HCT116 (cell line): ENCODE measurements at regions not wholly inside any gene's neighbourhood (a gene's known extent, or its start where the extent isn't known, plus 50 kb on each side); places are given as distances from the start of the nearest gene placed in this dataset.

Experiments
- ATAC-seq: fragments of 200-7000 bp; cut with Tn5 transposase; 2 replicates; pipeline ENCODE4 v1.9.1; 2020; ENCODE audit warnings: mild to moderate bottlenecking, moderate library complexity
- BruUV-seq: library from RNA; stranded (reverse); fragments of 400-500 nt; replicated peaks from 2 replicates; lab custom pipeline; 2021; lab: Mats Ljungman, UMichigan
- CTCF ChIA-PET: fragments of 300-600 bp; sonication (Branson Sonifier 250); formaldehyde crosslinking; loops from one replicate; lab custom pipeline; 2021; ENCODE audit warnings: antibody characterized with exemption; lab: Charles Lee
- POLR2A ChIA-PET: fragments of 300-600, 350-600 bp; sonication (Branson Sonifier 250); formaldehyde crosslinking; loops from one replicate; lab custom pipeline; 2021; ENCODE audit warnings: antibody characterized with exemption; lab: Charles Lee
- RAD21 ChIA-PET, 2 experiments: fragments of 300-600 bp; sonication (Branson Sonifier 250); formaldehyde crosslinking; loops; one replicate each; lab custom pipeline; 2023; ENCODE audit warnings: low total read pairs in 2 of 2; ENCODE audit not compliant: uncharacterized antibody in 2 of 2, unreplicated experiment in 2 of 2, low non-redundant PET in 1 of 2; lab: Charles Lee
- DNase-seq: peaks from one replicate; pipeline ENCODE4 v3.0.0-alpha.2; 2010; ENCODE audit warnings: low read depth, low spot score
- H2AFZ ChIP-seq: fragments of 200-600 bp; shearing (Covaris generic), sonication (generic); 2 replicates; pipeline ENCODE4 v1.6.1; 2017; ENCODE audit warnings: low read depth, mixed run types, mixed read lengths, antibody characterized with exemption, low read length; ENCODE audit not compliant: poor library complexity, severe bottlenecking
- H3K27ac ChIP-seq: 2 replicates; pipeline ENCODE4 v1.5.1; 2012; ENCODE audit warnings: low read depth, low read length
- H3K27me3 ChIP-seq: fragments of 200-600 bp; sonication (generic); 2 replicates; pipeline ENCODE4 v1.6.1; 2016; ENCODE audit warnings: mixed run types, low read length, mixed read lengths; ENCODE audit not compliant: insufficient read depth
- H3K36me3 ChIP-seq, 2 experiments: fragments of 200-500 bp in 1 of 2; fragments of 200-600 bp in 1 of 2; sonication (Bioruptor generic) in 1 of 2; sonication (generic) in 1 of 2; 2 replicates each; pipeline versions ENCODE4 v1.5.1 to v1.6.1; 2014 to 2016; ENCODE audit warnings: low read length in 2 of 2, inconsistent platforms in 1 of 2, mixed read lengths in 1 of 2, mixed run types in 1 of 2; ENCODE audit not compliant: insufficient read depth in 2 of 2, control insufficient read depth in 1 of 2
- H3K4me1 ChIP-seq, 2 experiments: fragments of 200-600 bp in 1 of 2; sonication (generic) in 1 of 2; 2 replicates each; pipeline versions ENCODE4 v1.5.1 to v1.6.1; 2012 to 2017; ENCODE audit warnings: low read length in 2 of 2, inconsistent platforms in 1 of 2, mild to moderate bottlenecking in 1 of 2, mixed read lengths in 1 of 2, mixed run types in 1 of 2, moderate library complexity in 1 of 2; ENCODE audit not compliant: insufficient read depth in 2 of 2, control insufficient read depth in 1 of 2
- H3K4me2 ChIP-seq: fragments of 200-600 bp; sonication (generic); 2 replicates; pipeline ENCODE4 v1.6.1; 2017; ENCODE audit warnings: mixed run types, low read length, mixed read lengths
- H3K4me3 ChIP-seq, 2 experiments: fragments of 200-600 bp in 1 of 2; sonication (generic) in 1 of 2; replicated peaks in 1 of 2; 2 replicates each; pipeline ENCODE4 v1.5.1; 2011 to 2016; ENCODE audit warnings: low read length in 2 of 2, control low read depth in 1 of 2, low read depth in 1 of 2, mild to moderate bottlenecking in 1 of 2, mixed read lengths in 1 of 2, mixed run types in 1 of 2
- H3K79me2 ChIP-seq: fragments of 200-600 bp; sonication (generic); 2 replicates; pipeline ENCODE4 v1.6.1; 2017; ENCODE audit warnings: mild to moderate bottlenecking, mixed run types, low read length, moderate library complexity, mixed read lengths; ENCODE audit not compliant: insufficient read depth
- H3K9ac ChIP-seq: fragments of 200-600 bp; sonication (generic); 2 replicates; pipeline ENCODE4 v1.6.1; 2016; ENCODE audit warnings: low read length, mixed read lengths
- H3K9me2 ChIP-seq: fragments of 200-600 bp; sonication (generic), shearing (Covaris generic); 2 replicates; pipeline ENCODE4 v1.6.1; 2017; ENCODE audit warnings: mixed run types, mild to moderate bottlenecking, moderate library complexity; ENCODE audit not compliant: insufficient read depth
- H3K9me3 ChIP-seq, 2 experiments: fragments of 200-500 bp in 1 of 2; fragments of 200-600 bp in 1 of 2; sonication (Bioruptor generic) in 1 of 2; sonication (generic) in 1 of 2; 2 replicates each; pipeline ENCODE4 v1.6.1; 2014 to 2017; ENCODE audit warnings: low read length in 2 of 2, mixed read lengths in 2 of 2, inconsistent platforms in 1 of 2, low read depth in 1 of 2, mild to moderate bottlenecking in 1 of 2, mixed run types in 1 of 2, moderate library complexity in 1 of 2; ENCODE audit not compliant: control insufficient read depth in 1 of 2, insufficient read depth in 1 of 2
- H4K20me1 ChIP-seq: fragments of 200-600 bp; sonication (generic), shearing (Covaris generic); 2 replicates; pipeline ENCODE4 v1.6.1; 2017; ENCODE audit warnings: mixed run types, mild to moderate bottlenecking, moderate library complexity; ENCODE audit not compliant: insufficient read depth
- CBX3 ChIP-seq: IDR thresholded peaks from 2 replicates; pipeline ENCODE4 v1.6.1; 2012; ENCODE audit warnings: low read depth
- CEBPB ChIP-seq: IDR thresholded peaks from 2 replicates; pipeline ENCODE4 v1.6.1; 2012; ENCODE audit warnings: low read depth
- EGR1 ChIP-seq: IDR thresholded peaks from 2 replicates; pipeline ENCODE4 v1.6.1; 2012; ENCODE audit warnings: low read depth
- ELF1 ChIP-seq: IDR thresholded peaks from 2 replicates; pipeline ENCODE4 v1.6.1; 2012; ENCODE audit warnings: low read depth, borderline replicate concordance
- EZH2phosphoT487 ChIP-seq: fragments of 200-600 bp; IDR thresholded peaks from 2 replicates; pipeline ENCODE4 v1.6.1; 2018; ENCODE audit warnings: antibody characterized with exemption, borderline replicate concordance
- FOSL1 ChIP-seq: IDR thresholded peaks from 2 replicates; pipeline ENCODE4 v1.6.1; 2012; ENCODE audit warnings: low read depth
- SIN3A ChIP-seq: IDR thresholded peaks from 2 replicates; pipeline ENCODE4 v1.6.1; 2012; ENCODE audit warnings: low read depth
- SRF ChIP-seq: IDR thresholded peaks from 2 replicates; pipeline ENCODE4 v1.6.1; 2012; ENCODE audit warnings: low read depth
- TCF7L2 ChIP-seq: IDR thresholded peaks from 2 replicates; pipeline ENCODE4 v1.7.0; 2011; ENCODE audit warnings: borderline replicate concordance, inconsistent platforms; ENCODE audit not compliant: insufficient read depth, insufficient read length; ENCODE audit errors: extremely low read depth
- ZFX ChIP-seq: fragments of 450-650 bp; IDR thresholded peaks from 2 replicates; pipeline ENCODE4 v1.6.1; 2017
- intact Hi-C: fragments of 100-400 bp; cut with micrococcal nuclease; formaldehyde crosslinking; loops from 2 replicates; pipeline ENCODE4 v1.10.0; 2022
- TF ChIP-seq, protein P1 (sequence below): IDR thresholded peaks from 2 replicates; pipeline ENCODE4 v1.6.1; 2011; ENCODE audit warnings: mild to moderate bottlenecking, low read length, moderate library complexity; ENCODE audit not compliant: insufficient replicate concordance; ENCODE audit errors: extremely low read depth
- TF ChIP-seq, protein P2 (sequence below): IDR thresholded peaks from 2 replicates; pipeline ENCODE4 v1.6.1; 2012; ENCODE audit warnings: low read depth

DNA sequence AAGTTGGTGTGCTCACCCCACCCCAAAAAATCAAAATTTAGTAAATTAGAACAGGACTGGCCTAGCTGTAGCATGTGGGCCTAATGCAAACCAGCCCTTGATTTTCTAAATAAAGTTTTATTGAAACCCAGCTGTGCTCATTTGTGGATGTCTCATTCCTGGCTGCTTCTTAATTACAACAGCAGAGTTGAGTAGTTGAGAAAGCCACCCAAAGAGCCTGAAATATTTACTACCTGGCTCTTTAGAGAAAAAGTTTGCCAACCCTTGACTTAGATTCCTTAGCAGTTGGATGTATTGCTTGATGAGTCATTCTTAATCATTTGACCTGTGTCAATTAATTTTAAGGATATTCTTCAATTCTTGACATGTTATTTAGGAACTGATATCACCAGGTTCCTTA is 168.3 kb upstream of the PUDP start:
- Histone ChIP-seq H3K36me3 (no peaks in the 10 kb centered on the region), H3K9me3 (no peaks in the 10 kb centered on the region), H3K9me2 (no peaks in the 10 kb centered on the region), H3K79me2 (no peaks in the 10 kb centered on the region), H3K4me1 (no peaks in the 10 kb centered on the region), H3K27ac (no peak overlapping the region), H3K9ac (no peak overlapping the region), H3K4me2 (no peak overlapping the region), H3K27me3 (no peaks in the 10 kb centered on the region), H2AFZ (no peak overlapping the region), H3K4me3 (no peak overlapping the region), H4K20me1 (no peaks in the 10 kb centered on the region)
- TF ChIP-seq EGR1 = no peak
- no peak for TF ChIP-seq ZFX
- TF ChIP-seq, protein P1, sequence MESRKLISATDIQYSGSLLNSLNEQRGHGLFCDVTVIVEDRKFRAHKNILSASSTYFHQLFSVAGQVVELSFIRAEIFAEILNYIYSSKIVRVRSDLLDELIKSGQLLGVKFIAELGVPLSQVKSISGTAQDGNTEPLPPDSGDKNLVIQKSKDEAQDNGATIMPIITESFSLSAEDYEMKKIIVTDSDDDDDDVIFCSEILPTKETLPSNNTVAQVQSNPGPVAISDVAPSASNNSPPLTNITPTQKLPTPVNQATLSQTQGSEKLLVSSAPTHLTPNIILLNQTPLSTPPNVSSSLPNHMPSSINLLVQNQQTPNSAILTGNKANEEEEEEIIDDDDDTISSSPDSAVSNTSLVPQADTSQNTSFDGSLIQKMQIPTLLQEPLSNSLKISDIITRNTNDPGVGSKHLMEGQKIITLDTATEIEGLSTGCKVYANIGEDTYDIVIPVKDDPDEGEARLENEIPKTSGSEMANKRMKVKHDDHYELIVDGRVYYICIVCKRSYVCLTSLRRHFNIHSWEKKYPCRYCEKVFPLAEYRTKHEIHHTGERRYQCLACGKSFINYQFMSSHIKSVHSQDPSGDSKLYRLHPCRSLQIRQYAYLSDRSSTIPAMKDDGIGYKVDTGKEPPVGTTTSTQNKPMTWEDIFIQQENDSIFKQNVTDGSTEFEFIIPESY = no peak
- POLR2A ChIA-PET = no interaction called here
- intact Hi-C loops = no loop called here
- CTCF ChIA-PET = no interaction called here
- no peak for ATAC-seq
- RAD21 ChIA-PET = no interaction called here
- no peak for DNase-seq
- no TSS peak for BruUV-seq

DNA sequence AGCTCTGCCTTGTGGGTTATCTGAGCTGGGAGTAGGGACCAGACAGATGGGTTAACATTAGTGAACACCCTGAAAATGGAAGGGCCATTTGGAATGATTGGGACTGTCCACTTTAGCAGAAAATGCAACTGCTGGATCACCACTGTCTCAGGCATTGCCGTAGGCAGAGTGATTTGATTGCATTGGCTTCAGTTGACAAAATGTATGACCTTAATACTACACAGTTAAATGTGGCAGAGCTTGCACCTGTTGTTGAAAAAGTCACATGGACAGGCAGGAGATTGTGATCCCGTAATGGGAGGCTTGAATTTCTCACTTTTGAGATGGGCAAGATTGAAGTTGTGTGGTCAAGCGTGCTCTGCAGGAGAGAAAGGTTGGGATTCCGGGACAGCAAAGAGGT is 166.5 kb upstream of the PUDP start:
- no peaks in the 10 kb centered on the region for H4K20me1 ChIP-seq
- intact Hi-C loops = no loop called here
- BruUV-seq = no TSS peak
- H3K4me1 ChIP-seq = no peaks in the 10 kb centered on the region
- H2AFZ ChIP-seq = no peak overlapping the region
- no peak overlapping the region for H3K4me3 ChIP-seq
- no peak overlapping the region for H3K9ac ChIP-seq
- ATAC-seq = no peak
- no peak for DNase-seq
- TF ChIP-seq CEBPB (no peak), CBX3 (no peak), TCF7L2 (no peak), FOSL1 (no peak), SRF (no peak), ELF1 (no peak), EZH2phosphoT487 (no peak), EGR1 (no peak), SIN3A (no peak)
- TF ChIP-seq, protein P2, sequence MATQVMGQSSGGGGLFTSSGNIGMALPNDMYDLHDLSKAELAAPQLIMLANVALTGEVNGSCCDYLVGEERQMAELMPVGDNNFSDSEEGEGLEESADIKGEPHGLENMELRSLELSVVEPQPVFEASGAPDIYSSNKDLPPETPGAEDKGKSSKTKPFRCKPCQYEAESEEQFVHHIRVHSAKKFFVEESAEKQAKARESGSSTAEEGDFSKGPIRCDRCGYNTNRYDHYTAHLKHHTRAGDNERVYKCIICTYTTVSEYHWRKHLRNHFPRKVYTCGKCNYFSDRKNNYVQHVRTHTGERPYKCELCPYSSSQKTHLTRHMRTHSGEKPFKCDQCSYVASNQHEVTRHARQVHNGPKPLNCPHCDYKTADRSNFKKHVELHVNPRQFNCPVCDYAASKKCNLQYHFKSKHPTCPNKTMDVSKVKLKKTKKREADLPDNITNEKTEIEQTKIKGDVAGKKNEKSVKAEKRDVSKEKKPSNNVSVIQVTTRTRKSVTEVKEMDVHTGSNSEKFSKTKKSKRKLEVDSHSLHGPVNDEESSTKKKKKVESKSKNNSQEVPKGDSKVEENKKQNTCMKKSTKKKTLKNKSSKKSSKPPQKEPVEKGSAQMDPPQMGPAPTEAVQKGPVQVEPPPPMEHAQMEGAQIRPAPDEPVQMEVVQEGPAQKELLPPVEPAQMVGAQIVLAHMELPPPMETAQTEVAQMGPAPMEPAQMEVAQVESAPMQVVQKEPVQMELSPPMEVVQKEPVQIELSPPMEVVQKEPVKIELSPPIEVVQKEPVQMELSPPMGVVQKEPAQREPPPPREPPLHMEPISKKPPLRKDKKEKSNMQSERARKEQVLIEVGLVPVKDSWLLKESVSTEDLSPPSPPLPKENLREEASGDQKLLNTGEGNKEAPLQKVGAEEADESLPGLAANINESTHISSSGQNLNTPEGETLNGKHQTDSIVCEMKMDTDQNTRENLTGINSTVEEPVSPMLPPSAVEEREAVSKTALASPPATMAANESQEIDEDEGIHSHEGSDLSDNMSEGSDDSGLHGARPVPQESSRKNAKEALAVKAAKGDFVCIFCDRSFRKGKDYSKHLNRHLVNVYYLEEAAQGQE = no peak
- TF ChIP-seq, all 23 proteins: peak for 0
- Histone ChIP-seq H3K36me3 (no peaks in the 10 kb centered on the region), H3K79me2 (no peaks in the 10 kb centered on the region), H3K27ac (no peak overlapping the region), H3K9me2 (no peaks in the 10 kb centered on the region), H3K27me3 (no peaks in the 10 kb centered on the region), H3K9me3 (no peaks in the 10 kb centered on the region), H3K4me2 (no peak overlapping the region)
- ChIA-PET CTCF (no interaction called here), POLR2A (no interaction called here), RAD21 (no interaction called here)
